ENCODE measurements at regions not wholly inside any gene's neighbourhood (a gene's known extent, or its start where the extent isn't known, plus 50 kb on each side); places are given as distances from the start of the nearest gene placed in this dataset.
"Not testable (repeated sequence)": the region's sequence is repeated elsewhere in the genome, so short reads cannot be mapped to it uniquely, and the experiment has no call there.

- H3K27ac ChIP-seq = no peak overlapping the region
- H3K4me1 ChIP-seq = no peaks in the 10 kb centered on the region
- H3K9me3 ChIP-seq = no peaks in the 10 kb centered on the region
- intact Hi-C loops (cut with DNase I) = no loop called here
- TF ChIP-seq CTCF (IDR thresholded peaks at IDR 0.05) (no peak), POLR2A (IDR thresholded peaks at IDR 0.05) (no peak)
- ATAC-seq (no peak), DNase-seq (no peak)
- no peaks in the 10 kb centered on the region for H3K27me3 ChIP-seq
- H3K36me3 ChIP-seq (replicated peaks in 1 of 2; ENCODE audit: insufficient read depth in 1 of 2, low read depth in 2 of 2) = no peaks in the 10 kb centered on the region
- no peak overlapping the region for H3K4me3 ChIP-seq
Measured at GRCh38 chr12:83257726-83258125, 571.0 kb downstream of the TMTC2 start.

DNA sequence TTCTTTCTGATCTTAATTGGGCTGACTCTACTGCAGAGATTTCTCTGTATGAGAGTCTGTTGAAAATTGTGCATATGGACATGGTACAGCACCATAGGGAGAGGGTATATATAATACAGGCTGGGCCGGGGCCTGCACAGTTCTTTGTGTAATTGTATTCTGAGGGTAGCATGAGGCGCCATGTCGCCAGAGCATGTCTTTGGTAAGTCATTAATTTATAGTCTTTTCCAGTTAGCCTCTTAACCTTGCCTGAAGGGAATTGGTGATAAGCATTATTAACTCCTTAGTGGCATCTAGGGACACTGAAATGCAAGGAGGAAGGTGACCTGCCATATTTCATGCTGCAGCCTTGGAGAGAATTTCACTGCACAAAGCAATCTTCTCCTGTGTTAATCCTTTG, 569.9 kb downstream of the TMTC2 start:
- H3K36me3 ChIP-seq (replicated peaks in 1 of 2; ENCODE audit: insufficient read depth in 1 of 2, low read depth in 2 of 2) = no peaks in the 10 kb centered on the region
- H3K4me3 ChIP-seq = no peak overlapping the region
- H3K27ac ChIP-seq = no peak overlapping the region
- WGBS, 2 donors = 83 to 84% methylated on average over 3 of the region's 3 CpGs
- H3K27me3 ChIP-seq = no peaks in the 10 kb centered on the region
- no peak for TF ChIP-seq CTCF (IDR thresholded peaks at IDR 0.05)
- no peak for TF ChIP-seq POLR2A (IDR thresholded peaks at IDR 0.05)
- intact Hi-C loops (cut with DNase I) = no loop called here
- ATAC-seq (no peak), DNase-seq (no peak)
- H3K4me1 ChIP-seq = no peaks in the 10 kb centered on the region
- H3K9me3 ChIP-seq = no peaks in the 10 kb centered on the region

DNA sequence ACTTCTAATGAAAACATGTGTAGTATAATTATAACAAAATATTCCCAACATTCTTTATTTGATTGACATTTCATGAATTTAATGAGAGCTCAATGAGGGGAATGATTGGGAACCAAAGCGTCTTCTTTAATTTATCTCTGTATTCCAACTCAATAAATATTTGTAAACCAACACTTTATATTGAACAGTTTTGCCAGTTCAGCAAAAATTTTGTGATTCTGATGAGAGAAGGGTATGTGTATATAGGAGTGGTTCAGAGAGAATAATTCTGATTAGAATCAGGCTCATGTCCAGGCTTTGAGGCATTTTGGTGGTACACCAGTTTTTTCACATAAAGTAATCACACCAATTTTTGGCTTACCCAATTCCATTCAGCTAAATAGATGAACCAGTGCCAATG, 564.2 kb downstream of the TMTC2 start:
- ATAC-seq (no peak), DNase-seq (no peak)
- Histone ChIP-seq H3K27ac (no peak overlapping the region), H3K4me1 (no peaks in the 10 kb centered on the region), H3K27me3 (no peaks in the 10 kb centered on the region), H3K4me3 (no peak overlapping the region), H3K9me3 (no peaks in the 10 kb centered on the region), H3K36me3 (replicated peaks in 1 of 2; ENCODE audit: insufficient read depth in 1 of 2, low read depth in 2 of 2) (no peaks in the 10 kb centered on the region)
- TF ChIP-seq POLR2A (IDR thresholded peaks at IDR 0.05) (no peak), CTCF (IDR thresholded peaks at IDR 0.05) (no peak)
- intact Hi-C loops (cut with DNase I) = no loop called here
- 75 to 78% methylated on average over 1 of the region's 1 CpG for WGBS, 2 donors

DNA sequence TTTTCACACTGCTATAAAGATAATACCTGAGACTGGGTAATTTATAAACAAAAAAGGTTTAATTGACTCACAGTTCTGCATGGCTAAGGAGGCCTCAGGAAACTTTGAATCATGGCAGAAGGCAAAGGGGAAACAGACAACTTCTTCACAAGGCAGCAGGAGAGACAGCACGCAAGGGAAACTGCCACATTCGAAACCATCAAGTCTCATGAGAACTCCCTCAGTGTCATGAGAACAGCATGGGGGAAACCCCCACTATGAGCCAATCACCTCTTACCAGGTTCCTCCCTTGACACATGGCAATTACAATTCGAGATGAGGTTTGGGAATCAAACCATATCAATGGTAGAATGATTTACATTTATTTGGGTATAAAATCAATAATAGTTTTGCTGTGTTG, 558.5 kb downstream of the TMTC2 start:
- DNase-seq (no peak), ATAC-seq (no peak)
- no peaks in the 10 kb centered on the region for H3K4me1 ChIP-seq
- no peaks in the 10 kb centered on the region for H3K9me3 ChIP-seq
- intact Hi-C loops (cut with DNase I) = no loop called here
- no peak overlapping the region for H3K27ac ChIP-seq
- no peak for TF ChIP-seq POLR2A (IDR thresholded peaks at IDR 0.05)
- no peak for TF ChIP-seq CTCF (IDR thresholded peaks at IDR 0.05)
- WGBS, 2 donors = 73 to 83% methylated on average over 3 of the region's 3 CpGs
- H3K4me3 ChIP-seq = no peak overlapping the region
- no peaks in the 10 kb centered on the region for H3K27me3 ChIP-seq
- H3K36me3 ChIP-seq (replicated peaks in 1 of 2; ENCODE audit: insufficient read depth in 1 of 2, low read depth in 2 of 2) = no peaks in the 10 kb centered on the region

GRCh38 chr12:83244001-83244400, 557.3 kb downstream of the TMTC2 start:
- H3K27me3 ChIP-seq = no peaks in the 10 kb centered on the region
- ATAC-seq (no peak), DNase-seq (no peak)
- intact Hi-C loops (cut with DNase I) = no loop called here
- no peak overlapping the region for H3K4me3 ChIP-seq
- H3K27ac ChIP-seq = no peak overlapping the region
- TF ChIP-seq CTCF (IDR thresholded peaks at IDR 0.05) = no peak
- no peaks in the 10 kb centered on the region for H3K36me3 ChIP-seq (replicated peaks in 1 of 2; ENCODE audit: insufficient read depth in 1 of 2, low read depth in 2 of 2)
- no peaks in the 10 kb centered on the region for H3K4me1 ChIP-seq
- no peaks in the 10 kb centered on the region for H3K9me3 ChIP-seq

DNA sequence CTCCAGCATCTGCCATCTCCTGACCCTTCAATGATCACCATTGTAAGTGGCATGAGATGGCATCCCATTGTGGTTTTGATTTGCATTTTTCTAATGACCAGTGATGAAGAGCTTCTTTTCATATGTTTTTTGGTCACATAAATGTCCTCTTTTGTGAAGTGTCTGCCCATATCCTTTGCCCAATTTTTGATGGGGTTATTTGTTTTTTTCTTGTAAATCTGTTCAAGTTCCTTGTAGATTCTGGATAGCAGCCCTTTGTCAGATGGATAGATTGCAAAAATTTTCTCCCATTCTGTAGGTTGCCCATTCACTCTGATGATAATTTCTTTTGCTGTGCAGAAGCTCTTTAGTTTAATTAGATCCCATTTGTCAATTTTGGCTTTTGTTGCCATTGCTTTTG, 547.3 kb downstream of the TMTC2 start:
- DNase-seq; H3K9me3 ChIP-seq; intact Hi-C loops (cut with DNase I); ATAC-seq; H3K4me3 ChIP-seq; H3K27ac ChIP-seq; H3K4me1 ChIP-seq; H3K36me3 ChIP-seq (replicated peaks in 1 of 2; ENCODE audit: insufficient read depth in 1 of 2, low read depth in 2 of 2); H3K27me3 ChIP-seq: not testable (repeated sequence)

- ATAC-seq; DNase-seq; H3K27me3 ChIP-seq; H3K4me1 ChIP-seq; intact Hi-C loops (cut with DNase I); H3K27ac ChIP-seq; H3K36me3 ChIP-seq (replicated peaks in 1 of 2; ENCODE audit: insufficient read depth in 1 of 2, low read depth in 2 of 2); H3K9me3 ChIP-seq; H3K4me3 ChIP-seq: not testable (repeated sequence)
Measured at GRCh38 chr12:83226960-83227359, 540.3 kb downstream of the TMTC2 start.
